HCT116 (cell line): ENCODE measurements at regions not wholly inside any gene's neighbourhood (a gene's known extent, or its start where the extent isn't known, plus 50 kb on each side); places are given as distances from the start of the nearest gene placed in this dataset.

Source experiments
- ATAC-seq: fragments of 200-7000 bp; cut with Tn5 transposase; 2 replicates; pipeline ENCODE4 v1.9.1; 2020; ENCODE audit warnings: mild to moderate bottlenecking, moderate library complexity
- BruUV-seq: library from RNA; stranded (reverse); fragments of 400-500 nt; replicated peaks from 2 replicates; lab custom pipeline; 2021; lab: Mats Ljungman, UMichigan
- CTCF ChIA-PET: fragments of 300-600 bp; sonication (Branson Sonifier 250); formaldehyde crosslinking; loops from one replicate; lab custom pipeline; 2021; ENCODE audit warnings: antibody characterized with exemption; lab: Charles Lee
- POLR2A ChIA-PET: fragments of 300-600, 350-600 bp; sonication (Branson Sonifier 250); formaldehyde crosslinking; loops from one replicate; lab custom pipeline; 2021; ENCODE audit warnings: antibody characterized with exemption; lab: Charles Lee
- RAD21 ChIA-PET, 2 experiments: fragments of 300-600 bp; sonication (Branson Sonifier 250); formaldehyde crosslinking; loops; one replicate each; lab custom pipeline; 2023; ENCODE audit warnings: low total read pairs in 2 of 2; ENCODE audit not compliant: uncharacterized antibody in 2 of 2, unreplicated experiment in 2 of 2, low non-redundant PET in 1 of 2; lab: Charles Lee
- DNase-seq: peaks from one replicate; pipeline ENCODE4 v3.0.0-alpha.2; 2010; ENCODE audit warnings: low read depth, low spot score
- H2AFZ ChIP-seq: fragments of 200-600 bp; shearing (Covaris generic), sonication (generic); 2 replicates; pipeline ENCODE4 v1.6.1; 2017; ENCODE audit warnings: low read depth, mixed run types, mixed read lengths, antibody characterized with exemption, low read length; ENCODE audit not compliant: poor library complexity, severe bottlenecking
- H3K27ac ChIP-seq: 2 replicates; pipeline ENCODE4 v1.5.1; 2012; ENCODE audit warnings: low read depth, low read length
- H3K27me3 ChIP-seq: fragments of 200-600 bp; sonication (generic); 2 replicates; pipeline ENCODE4 v1.6.1; 2016; ENCODE audit warnings: mixed run types, low read length, mixed read lengths; ENCODE audit not compliant: insufficient read depth
- H3K36me3 ChIP-seq, 2 experiments: fragments of 200-500 bp in 1 of 2; fragments of 200-600 bp in 1 of 2; sonication (Bioruptor generic) in 1 of 2; sonication (generic) in 1 of 2; 2 replicates each; pipeline versions ENCODE4 v1.5.1 to v1.6.1; 2014 to 2016; ENCODE audit warnings: low read length in 2 of 2, inconsistent platforms in 1 of 2, mixed read lengths in 1 of 2, mixed run types in 1 of 2; ENCODE audit not compliant: insufficient read depth in 2 of 2, control insufficient read depth in 1 of 2
- H3K4me1 ChIP-seq, 2 experiments: fragments of 200-600 bp in 1 of 2; sonication (generic) in 1 of 2; 2 replicates each; pipeline versions ENCODE4 v1.5.1 to v1.6.1; 2012 to 2017; ENCODE audit warnings: low read length in 2 of 2, inconsistent platforms in 1 of 2, mild to moderate bottlenecking in 1 of 2, mixed read lengths in 1 of 2, mixed run types in 1 of 2, moderate library complexity in 1 of 2; ENCODE audit not compliant: insufficient read depth in 2 of 2, control insufficient read depth in 1 of 2
- H3K4me2 ChIP-seq: fragments of 200-600 bp; sonication (generic); 2 replicates; pipeline ENCODE4 v1.6.1; 2017; ENCODE audit warnings: mixed run types, low read length, mixed read lengths
- H3K4me3 ChIP-seq, 2 experiments: fragments of 200-600 bp in 1 of 2; sonication (generic) in 1 of 2; replicated peaks in 1 of 2; 2 replicates each; pipeline ENCODE4 v1.5.1; 2011 to 2016; ENCODE audit warnings: low read length in 2 of 2, control low read depth in 1 of 2, low read depth in 1 of 2, mild to moderate bottlenecking in 1 of 2, mixed read lengths in 1 of 2, mixed run types in 1 of 2
- H3K79me2 ChIP-seq: fragments of 200-600 bp; sonication (generic); 2 replicates; pipeline ENCODE4 v1.6.1; 2017; ENCODE audit warnings: mild to moderate bottlenecking, mixed run types, low read length, moderate library complexity, mixed read lengths; ENCODE audit not compliant: insufficient read depth
- H3K9ac ChIP-seq: fragments of 200-600 bp; sonication (generic); 2 replicates; pipeline ENCODE4 v1.6.1; 2016; ENCODE audit warnings: low read length, mixed read lengths
- H3K9me2 ChIP-seq: fragments of 200-600 bp; sonication (generic), shearing (Covaris generic); 2 replicates; pipeline ENCODE4 v1.6.1; 2017; ENCODE audit warnings: mixed run types, mild to moderate bottlenecking, moderate library complexity; ENCODE audit not compliant: insufficient read depth
- H3K9me3 ChIP-seq, 2 experiments: fragments of 200-500 bp in 1 of 2; fragments of 200-600 bp in 1 of 2; sonication (Bioruptor generic) in 1 of 2; sonication (generic) in 1 of 2; 2 replicates each; pipeline ENCODE4 v1.6.1; 2014 to 2017; ENCODE audit warnings: low read length in 2 of 2, mixed read lengths in 2 of 2, inconsistent platforms in 1 of 2, low read depth in 1 of 2, mild to moderate bottlenecking in 1 of 2, mixed run types in 1 of 2, moderate library complexity in 1 of 2; ENCODE audit not compliant: control insufficient read depth in 1 of 2, insufficient read depth in 1 of 2
- H4K20me1 ChIP-seq: fragments of 200-600 bp; sonication (generic), shearing (Covaris generic); 2 replicates; pipeline ENCODE4 v1.6.1; 2017; ENCODE audit warnings: mixed run types, mild to moderate bottlenecking, moderate library complexity; ENCODE audit not compliant: insufficient read depth
- ATF3 ChIP-seq: IDR thresholded peaks from 2 replicates; pipeline ENCODE4 v1.6.1; 2012
- CEBPB ChIP-seq: IDR thresholded peaks from 2 replicates; pipeline ENCODE4 v1.6.1; 2012; ENCODE audit warnings: low read depth
- CTCF ChIP-seq, 3 experiments: fragments of 200-600 bp in 1 of 3; sonication (generic) in 1 of 3; IDR thresholded peaks in 2 of 3; conservative IDR thresholded peaks in 1 of 3; 2 replicates each; pipeline ENCODE4 v1.5.1; 2012 to 2017; ENCODE audit warnings: low read depth in 2 of 3, low read length in 2 of 3, antibody characterized with exemption in 1 of 3, borderline replicate concordance in 1 of 3, control low read depth in 1 of 3, mild to moderate bottlenecking in 1 of 3, mixed read lengths in 1 of 3, mixed run types in 1 of 3, moderate library complexity in 1 of 3; ENCODE audit not compliant: insufficient read depth in 1 of 3
- EGR1 ChIP-seq: IDR thresholded peaks from 2 replicates; pipeline ENCODE4 v1.6.1; 2012; ENCODE audit warnings: low read depth
- ELF1 ChIP-seq: IDR thresholded peaks from 2 replicates; pipeline ENCODE4 v1.6.1; 2012; ENCODE audit warnings: low read depth, borderline replicate concordance
- EZH2phosphoT487 ChIP-seq: fragments of 200-600 bp; IDR thresholded peaks from 2 replicates; pipeline ENCODE4 v1.6.1; 2018; ENCODE audit warnings: antibody characterized with exemption, borderline replicate concordance
- FOSL1 ChIP-seq: IDR thresholded peaks from 2 replicates; pipeline ENCODE4 v1.6.1; 2012; ENCODE audit warnings: low read depth
- JUND ChIP-seq: IDR thresholded peaks from 2 replicates; pipeline ENCODE4 v1.6.1; 2012
- MAX ChIP-seq: IDR thresholded peaks from 2 replicates; pipeline ENCODE4 v1.6.1; 2012
- POLR2A ChIP-seq: IDR thresholded peaks from 2 replicates; pipeline ENCODE4 v1.7.0; 2011; ENCODE audit warnings: borderline replicate concordance; ENCODE audit not compliant: insufficient read depth, insufficient read length; ENCODE audit errors: extremely low read depth
- POLR2AphosphoS5 ChIP-seq: IDR thresholded peaks from 2 replicates; pipeline ENCODE4 v1.6.1; 2011; ENCODE audit warnings: mild to moderate bottlenecking, low read depth, low read length, moderate library complexity
- RAD21 ChIP-seq: IDR thresholded peaks from 2 replicates; pipeline ENCODE4 v1.6.1; 2012; ENCODE audit warnings: low read depth, mild to moderate bottlenecking
- REST ChIP-seq: IDR thresholded peaks from 2 replicates; pipeline ENCODE4 v1.6.1; 2012; ENCODE audit warnings: low read depth
- SIN3A ChIP-seq: IDR thresholded peaks from 2 replicates; pipeline ENCODE4 v1.6.1; 2012; ENCODE audit warnings: low read depth
- SP1 ChIP-seq: IDR thresholded peaks from 2 replicates; pipeline ENCODE4 v1.6.1; 2012; ENCODE audit warnings: low read depth
- TCF7L2 ChIP-seq: IDR thresholded peaks from 2 replicates; pipeline ENCODE4 v1.7.0; 2011; ENCODE audit warnings: borderline replicate concordance, inconsistent platforms; ENCODE audit not compliant: insufficient read depth, insufficient read length; ENCODE audit errors: extremely low read depth
- YY1 ChIP-seq: IDR thresholded peaks from 2 replicates; pipeline ENCODE4 v1.6.1; 2011; ENCODE audit warnings: low read length, low read depth, moderate library complexity, mild to moderate bottlenecking; ENCODE audit not compliant: insufficient replicate concordance; ENCODE audit errors: extremely low read depth
- ZBTB33 ChIP-seq: IDR thresholded peaks from 2 replicates; pipeline ENCODE4 v1.6.1; 2011; ENCODE audit warnings: mild to moderate bottlenecking, low read length, moderate library complexity; ENCODE audit not compliant: insufficient replicate concordance; ENCODE audit errors: extremely low read depth
- ZFX ChIP-seq: fragments of 450-650 bp; IDR thresholded peaks from 2 replicates; pipeline ENCODE4 v1.6.1; 2017
- ZNF274 ChIP-seq: fragments of 200-500 bp; sonication (Bioruptor generic); IDR thresholded peaks from 2 replicates; pipeline ENCODE4 v1.6.1; 2014; ENCODE audit warnings: mild to moderate bottlenecking, low read depth, low read length, inconsistent platforms
- intact Hi-C: fragments of 100-400 bp; cut with micrococcal nuclease; formaldehyde crosslinking; loops from 2 replicates; pipeline ENCODE4 v1.10.0; 2022

GRCh38 chr3:24614359-24614758, 119.7 kb upstream of the THRB start (continued):
- no peak for TF ChIP-seq ZNF274
- TF ChIP-seq, all 23 proteins: peak for 0

GRCh38 chr3:24615177-24615576, 120.5 kb upstream of the THRB start:
- no TSS peak for BruUV-seq
- Histone ChIP-seq H3K79me2 (no peaks in the 10 kb centered on the region), H3K9ac (no peak overlapping the region), H3K27ac (no peak overlapping the region), H3K4me1 (no peaks in the 10 kb centered on the region), H3K4me3 (no peak overlapping the region), H3K9me3 (no peaks in the 10 kb centered on the region; a peak in 1 of 4 replicates), H2AFZ (no peak overlapping the region), H3K27me3 (no peaks in the 10 kb centered on the region), H3K36me3 (no peaks in the 10 kb centered on the region), H3K9me2 (no peaks in the 10 kb centered on the region), H4K20me1 (no peaks in the 10 kb centered on the region), H3K4me2 (no peak overlapping the region)
- ChIA-PET CTCF (interaction anchor here (1.5 kb wide), 1 partner anchor 65 kb away, joined by 5 read pairs; no protein-coding TSS in a partner anchor), POLR2A (no interaction called here), RAD21 (no interaction called here)
- no peak for DNase-seq
- no peak for ATAC-seq
- intact Hi-C loops: no loop called here
- TF ChIP-seq ZBTB33 (no peak), SIN3A (no peak), EGR1 (no peak), YY1 (no peak), REST (no peak), RAD21 (no peak), POLR2AphosphoS5 (no peak), FOSL1 (no peak), EZH2phosphoT487 (no peak), CTCF (IDR thresholded peaks at IDR 0.05 in 2 of 3, conservative IDR thresholded peaks at IDR 0.05 in 1 of 3; ENCODE audit: borderline replicate concordance in 1 of 3, insufficient read depth in 1 of 3, low read depth in 2 of 3, low read length in 2 of 3) (no peak), JUND (no peak), ELF1 (no peak), POLR2A (no peak), SP1 (no peak), TCF7L2 (no peak), ZFX (no peak), ATF3 (no peak), MAX (no peak), CEBPB (no peak)
